ENCODE measurements at regions not wholly inside any gene's neighbourhood (a gene's known extent, or its start where the extent isn't known, plus 50 kb on each side); places are given as distances from the start of the nearest gene placed in this dataset.

DNA sequence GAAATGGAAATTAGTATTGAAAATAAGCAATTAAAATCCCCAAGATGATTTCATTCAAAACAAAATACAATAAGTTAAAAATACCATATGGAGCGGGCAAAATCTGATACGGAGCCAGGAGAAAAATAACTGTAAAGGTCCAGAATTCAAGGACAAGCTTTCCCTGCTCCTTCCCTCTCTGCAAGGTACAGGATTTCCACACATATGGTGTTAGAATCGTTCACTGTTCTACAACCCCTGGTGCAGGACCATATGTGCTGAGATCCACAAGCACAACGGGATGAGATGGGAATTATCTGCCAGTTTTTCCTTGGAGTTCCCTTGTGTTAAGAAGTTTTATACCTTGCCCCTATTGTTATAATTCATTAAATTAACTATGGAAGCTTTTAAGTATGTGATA, 94.7 kb upstream of the DMAC1 start:
- DNase-seq, result no peak
- no peaks in the 10 kb centered on the region for H3K27me3 ChIP-seq
- H3K4me3 ChIP-seq, result no peak overlapping the region
- TF ChIP-seq POLR2A (IDR thresholded peaks at IDR 0.05) (no peak), CTCF (IDR thresholded peaks at IDR 0.05) (no peak)
- 71 to 81% methylated on average over 4 of the region's 4 CpGs for WGBS, 2 donors
- no peaks in the 10 kb centered on the region for H3K4me1 ChIP-seq
- H3K9me3 ChIP-seq, result no peaks in the 10 kb centered on the region
- H3K27ac ChIP-seq, result no peak overlapping the region
- intact Hi-C loops (cut with DNase I), result no loop called here
- no peaks in the 10 kb centered on the region for H3K36me3 ChIP-seq

GRCh38 chr9:7892975-7893374, 93.4 kb upstream of the DMAC1 start:
- Histone ChIP-seq H3K4me3 (no peak overlapping the region), H3K4me1 (no peaks in the 10 kb centered on the region), H3K9me3 (no peaks in the 10 kb centered on the region), H3K27ac (no peak overlapping the region), H3K27me3 (no peaks in the 10 kb centered on the region), H3K36me3 (no peaks in the 10 kb centered on the region)
- intact Hi-C loops (cut with DNase I), result no loop called here
- no peak for TF ChIP-seq CTCF (IDR thresholded peaks at IDR 0.05)
- no peak for TF ChIP-seq POLR2A (IDR thresholded peaks at IDR 0.05)
- WGBS, 2 donors, result 45 to 51% methylated on average over 5 of the region's 5 CpGs
- no peak for DNase-seq

GRCh38 chr9:7879551-7880245, 80.1 kb upstream of the DMAC1 start:
- TF ChIP-seq CTCF (IDR thresholded peaks at IDR 0.05) (no peak), POLR2A (IDR thresholded peaks at IDR 0.05) (no peak)
- intact Hi-C loops (cut with DNase I), result no loop called here
- no peak for DNase-seq

GRCh38 chr9:7871977-7872730, 72.6 kb upstream of the DMAC1 start:
- Histone ChIP-seq H3K36me3 (no peaks in the 10 kb centered on the region), H3K4me1 (no peaks in the 10 kb centered on the region), H3K9me3 (no peaks in the 10 kb centered on the region), H3K27ac (no peak overlapping the region), H3K27me3 (no peaks in the 10 kb centered on the region), H3K4me3 (no peak overlapping the region)
- DNase-seq, result no peak
- WGBS, 2 donors, result 32 to 43% methylated on average over 2 of the region's 2 CpGs
- intact Hi-C loops (cut with DNase I), result no loop called here
- TF ChIP-seq CTCF (IDR thresholded peaks at IDR 0.05), result no peak
- no peak for TF ChIP-seq POLR2A (IDR thresholded peaks at IDR 0.05)

More at GRCh38 chr9:7879551-7880245, 80.1 kb upstream of the DMAC1 start:
- Histone ChIP-seq H3K27me3 (no peaks in the 10 kb centered on the region), H3K36me3 (no peaks in the 10 kb centered on the region), H3K4me3 (no peak overlapping the region), H3K27ac (no peak overlapping the region), H3K4me1 (no peaks in the 10 kb centered on the region), H3K9me3 (no peaks in the 10 kb centered on the region)
- 27% methylated on average over 3 of the region's 6 CpGs; no CpG with 5 or more reads in 1 of the 2 donors for WGBS, 2 donors

DNA sequence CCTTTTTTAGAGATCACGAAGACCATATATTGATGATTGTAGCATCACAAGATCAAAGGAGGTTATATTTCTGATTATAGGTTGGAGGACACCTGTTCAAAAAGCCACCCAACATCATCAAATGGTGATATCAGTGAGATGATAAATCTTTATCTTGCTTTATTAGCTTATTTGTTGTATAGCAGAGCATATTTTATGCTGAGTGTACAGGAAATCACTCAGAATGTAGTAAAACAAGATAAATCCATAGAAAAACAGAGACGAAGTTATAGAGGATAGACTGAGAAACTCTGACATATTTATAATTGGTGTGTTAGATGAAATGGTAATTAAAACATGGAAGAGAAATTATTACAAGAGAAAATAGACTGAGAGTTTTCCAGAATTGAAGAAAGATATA, 69.8 kb upstream of the DMAC1 start:
- no peak for DNase-seq
- WGBS, 2 donors, result 88 to 92% methylated on average over 2 of the region's 2 CpGs
- intact Hi-C loops (cut with DNase I), result no loop called here
- Histone ChIP-seq H3K27ac (no peak overlapping the region), H3K27me3 (no peaks in the 10 kb centered on the region), H3K9me3 (no peaks in the 10 kb centered on the region), H3K4me3 (no peak overlapping the region), H3K36me3 (no peaks in the 10 kb centered on the region), H3K4me1 (no peaks in the 10 kb centered on the region)
- no peak for TF ChIP-seq POLR2A (IDR thresholded peaks at IDR 0.05)
- no peak for TF ChIP-seq CTCF (IDR thresholded peaks at IDR 0.05)
